H4 (cell line): ENCODE measurements at regions not wholly inside any gene's neighbourhood (a gene's known extent, or its start where the extent isn't known, plus 50 kb on each side); places are given as distances from the start of the nearest gene placed in this dataset.
A peak's percentile ranks its signal among the peaks of the same experiment; 100 is the strongest.

Source experiments
- DNase-seq: peaks from one replicate; pipeline ENCODE4 v3.0.0-alpha.2; 2015; ENCODE audit warnings: low spot score

DNA sequence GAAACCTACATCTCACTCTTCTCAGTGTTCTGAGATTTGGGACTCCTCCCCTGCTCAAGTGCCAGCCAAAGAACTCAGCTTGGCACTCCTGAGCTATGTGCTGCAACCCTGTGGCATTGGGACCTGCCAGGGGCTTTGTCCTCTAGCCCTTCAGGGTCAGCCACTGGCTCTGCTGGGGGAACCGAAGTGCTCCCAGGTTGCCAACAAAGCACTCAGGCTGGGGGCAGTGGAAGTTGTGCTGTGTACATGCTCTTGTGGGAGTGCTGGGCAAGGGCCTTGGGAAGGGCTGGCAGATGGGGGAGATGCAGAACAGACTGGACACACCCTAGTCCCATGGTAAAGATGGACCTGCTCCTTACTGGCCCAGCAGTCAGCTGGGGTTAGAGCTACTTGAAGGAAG, 498.6 kb downstream of the CAAP1 start:
- DNase-seq: no peak

- DNase-seq: no peak
Observed at GRCh38 chr9:26392639-26393038, 500.0 kb downstream of the CAAP1 start.

- DNase-seq: no peak
Observed at GRCh38 chr9:26391036-26391435, 501.6 kb downstream of the CAAP1 start.

- DNase-seq: peak; percentile 66
Observed at GRCh38 chr9:26375448-26375847, 517.2 kb downstream of the CAAP1 start.

- no peak for DNase-seq
Observed at GRCh38 chr9:26373616-26374015, 519.0 kb downstream of the CAAP1 start.

GRCh38 chr9:26371236-26371635, 521.4 kb downstream of the CAAP1 start:
- DNase-seq: no peak

GRCh38 chr9:26369093-26369492, 523.5 kb downstream of the CAAP1 start:
- DNase-seq: peak; percentile 77

DNA sequence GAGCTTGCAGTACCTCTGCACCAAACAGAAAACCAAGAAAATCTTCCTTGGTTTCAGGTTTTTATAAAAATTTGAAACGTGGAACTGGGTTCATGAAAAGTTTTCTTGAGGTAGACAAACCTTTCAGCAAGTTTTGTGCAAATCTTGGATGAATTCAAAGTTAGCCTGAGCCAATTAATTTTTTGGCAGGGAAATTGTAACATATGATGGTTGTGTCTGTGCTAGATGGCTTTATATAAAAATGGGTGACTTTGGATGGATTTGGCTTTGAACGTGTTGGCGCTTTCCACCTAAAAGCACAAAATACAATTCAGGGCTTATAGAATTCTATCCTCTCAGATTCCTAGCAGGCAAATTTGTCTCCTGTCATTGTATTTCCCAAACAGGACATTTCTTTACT, 524.4 kb downstream of the CAAP1 start:
- no peak for DNase-seq

DNA sequence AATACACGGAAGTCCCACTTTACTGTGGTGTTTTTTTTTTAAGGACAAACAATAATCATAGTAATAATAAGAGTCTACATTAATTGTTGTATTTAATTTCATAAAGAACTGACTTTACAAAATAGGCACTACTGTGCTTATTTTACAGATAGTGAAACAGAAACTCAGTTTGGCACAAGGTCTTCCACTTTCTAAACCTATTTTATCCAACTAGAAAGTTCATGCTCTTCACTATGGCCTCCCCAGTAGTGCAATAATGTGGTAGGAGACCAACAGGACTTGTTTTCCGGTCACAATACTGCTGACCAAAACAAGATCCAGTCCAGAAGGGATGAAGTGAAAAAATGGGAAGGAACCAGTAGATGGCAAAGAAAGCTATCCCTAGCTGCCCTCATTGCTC, 531.6 kb downstream of the CAAP1 start:
- DNase-seq: no peak

- DNase-seq: no peak
Observed at GRCh38 chr9:26358836-26359235, 533.8 kb downstream of the CAAP1 start.

- no peak for DNase-seq
Observed at GRCh38 chr9:26357803-26358344, 534.7 kb downstream of the CAAP1 start.

DNA sequence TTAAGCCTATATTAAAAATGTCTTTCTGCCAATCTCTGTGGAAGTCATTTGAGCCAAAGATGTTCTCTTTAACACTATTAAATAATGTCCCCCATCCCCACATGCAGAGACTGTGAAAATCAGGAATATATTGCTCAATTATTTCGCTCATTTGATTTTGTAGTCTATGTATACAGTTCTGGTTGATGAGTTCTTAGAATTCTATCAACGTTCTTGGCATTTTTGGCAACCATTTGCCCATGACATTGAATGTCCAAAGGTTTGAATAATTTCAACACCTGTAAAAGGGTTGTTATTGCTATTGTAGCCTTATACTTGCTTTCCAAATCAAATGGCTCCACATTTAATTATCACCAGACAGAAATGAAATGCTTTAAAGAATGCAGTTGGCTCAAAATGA, 536.1 kb downstream of the CAAP1 start:
- no peak for DNase-seq

DNA sequence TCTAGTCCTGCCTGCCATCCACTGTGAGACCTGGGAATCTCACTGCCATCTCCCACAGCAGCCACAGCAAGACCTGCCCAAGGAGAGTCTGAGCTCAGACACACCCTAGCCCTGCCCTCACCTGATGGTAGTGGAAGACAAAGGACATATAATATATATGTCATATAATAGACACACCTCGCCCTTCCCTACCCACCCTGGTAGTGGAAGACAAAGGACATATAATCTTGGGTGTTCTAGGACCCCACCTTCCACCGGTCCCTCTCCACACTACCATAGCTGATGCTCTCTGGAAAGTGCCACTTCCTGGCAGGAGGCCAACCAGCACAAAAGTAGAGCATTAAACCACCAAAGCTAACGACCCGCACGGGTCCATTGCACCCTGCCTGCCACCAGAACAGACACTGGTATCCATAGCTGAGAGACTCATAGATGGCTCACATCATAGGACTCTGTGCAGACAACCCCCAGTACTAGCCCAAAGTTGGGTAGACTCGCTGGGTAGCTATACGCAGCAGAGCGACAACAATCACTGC, 545.6 kb downstream of the CAAP1 start:
- no peak for DNase-seq

- DNase-seq: no peak
Observed at GRCh38 chr9:26341545-26341944, 551.1 kb downstream of the CAAP1 start.

DNA sequence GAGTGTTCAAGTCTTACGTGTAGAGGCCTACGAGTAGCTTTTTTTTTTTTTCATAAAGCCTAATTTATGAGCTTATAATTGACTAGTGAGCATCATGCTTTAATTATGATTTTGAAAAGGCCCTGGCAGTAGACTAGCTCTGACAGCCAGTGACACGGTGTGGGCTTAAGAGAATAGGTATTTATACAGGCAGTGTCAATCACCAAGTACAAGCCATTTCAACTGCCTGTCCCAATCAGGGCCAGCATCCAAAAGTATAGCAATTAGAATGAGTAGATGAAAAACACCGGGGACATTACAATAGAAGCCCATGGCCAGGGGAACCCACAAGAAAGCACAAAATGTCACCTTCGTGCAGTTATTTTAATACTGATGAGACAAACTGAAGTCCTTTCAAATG, 552.8 kb downstream of the CAAP1 start:
- DNase-seq: no peak

DNA sequence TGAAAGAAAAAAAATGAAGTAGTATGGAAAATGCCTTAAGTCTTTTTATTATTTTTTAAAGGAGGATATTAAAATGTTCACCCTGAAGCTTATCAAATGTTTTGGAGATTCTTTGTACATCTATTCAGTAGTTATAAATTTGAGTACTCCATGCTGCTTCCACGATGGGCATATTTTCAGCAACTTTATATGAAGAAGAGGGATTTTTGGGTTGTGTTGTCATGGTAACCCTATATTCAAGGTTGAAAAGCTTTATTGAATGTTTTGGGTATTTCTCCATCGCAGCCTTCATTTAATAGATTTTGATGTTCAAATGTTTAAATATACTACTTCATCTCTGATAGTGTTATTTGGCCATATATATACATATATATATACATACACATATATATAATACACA, 557.5 kb downstream of the CAAP1 start:
- DNase-seq: no peak

DNA sequence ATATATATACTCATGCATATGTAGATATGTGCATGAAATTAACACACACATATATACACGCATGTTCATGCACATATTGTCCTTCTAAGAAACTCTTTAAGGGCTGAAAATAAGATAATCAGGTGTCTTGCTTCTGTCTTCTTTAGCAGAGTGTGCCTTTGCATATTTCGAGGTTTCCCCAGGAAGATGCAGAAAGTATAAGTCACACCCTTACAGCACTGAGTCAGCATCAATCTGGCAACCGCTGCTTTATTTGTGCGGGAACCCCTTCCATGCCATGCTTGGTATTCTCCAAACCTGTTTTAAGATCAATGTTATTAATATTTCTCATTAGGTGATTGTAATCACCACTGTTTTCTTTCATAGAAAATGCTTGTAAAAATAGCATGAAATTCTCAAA, 557.9 kb downstream of the CAAP1 start:
- no peak for DNase-seq

DNA sequence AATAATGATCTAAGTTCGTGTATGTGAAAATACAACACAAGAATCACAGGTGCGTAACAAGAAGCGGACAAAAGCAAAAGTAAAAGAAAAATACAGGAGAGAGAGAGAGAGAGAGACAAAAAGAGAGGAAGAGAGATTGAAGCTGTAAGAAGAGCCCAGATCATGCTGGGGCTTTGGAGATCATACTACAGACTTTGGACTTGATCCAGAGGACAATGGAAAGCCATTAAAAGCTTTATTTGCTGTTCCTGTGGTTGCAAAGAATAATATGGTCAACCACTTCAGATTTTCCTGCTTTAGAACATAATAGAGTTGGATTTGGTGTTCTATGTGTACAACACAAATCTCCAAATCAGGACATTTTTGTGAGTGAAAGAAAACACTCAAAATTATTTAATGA, 561.4 kb downstream of the CAAP1 start:
- DNase-seq: no peak

- no peak for DNase-seq
Observed at GRCh38 chr9:26329974-26330373, 562.6 kb downstream of the CAAP1 start.

- DNase-seq: peak; percentile 42
Observed at GRCh38 chr9:26326563-26326962, 566.0 kb downstream of the CAAP1 start.

- DNase-seq: no peak
Observed at GRCh38 chr9:26325444-26325829, 567.2 kb downstream of the CAAP1 start.

DNA sequence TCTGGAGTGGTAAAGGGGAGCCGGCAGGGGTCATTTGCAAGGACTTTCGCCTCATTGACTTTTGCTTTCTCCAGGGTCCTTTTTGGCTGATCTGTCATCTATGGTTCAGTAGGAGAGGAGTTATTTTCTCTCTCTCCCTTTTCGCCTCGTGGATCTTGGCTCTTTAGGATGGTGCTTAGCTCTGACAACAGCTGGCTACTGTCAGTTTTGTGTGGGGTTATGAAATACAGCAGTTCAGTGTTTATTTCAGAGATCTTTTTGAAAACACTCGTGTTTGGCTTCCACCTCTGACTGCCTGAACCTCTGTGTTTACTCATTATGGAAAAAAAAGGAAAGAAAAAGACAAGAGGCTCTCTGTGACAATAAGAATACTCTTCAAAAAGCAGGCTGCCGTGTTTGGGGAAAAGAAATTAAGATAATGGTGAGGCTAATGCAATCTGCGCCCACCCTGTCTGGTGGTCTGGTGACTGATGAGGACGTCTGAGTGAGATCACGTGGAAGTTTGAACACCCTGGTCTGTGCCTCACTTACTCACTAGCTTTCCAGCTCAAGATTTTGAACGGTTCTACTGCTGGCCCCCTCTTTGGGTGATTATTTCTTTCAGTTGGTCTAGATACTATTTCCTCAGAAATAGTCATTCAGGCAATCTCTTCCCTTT, 567.7 kb downstream of the CAAP1 start:
- DNase-seq: no peak

- DNase-seq: no peak
Observed at GRCh38 chr9:26321935-26322334, 570.7 kb downstream of the CAAP1 start.

GRCh38 chr9:26319859-26320258, 572.7 kb downstream of the CAAP1 start:
- DNase-seq: no peak
